ENCODE measurements at regions not wholly inside any gene's neighbourhood (a gene's known extent, or its start where the extent isn't known, plus 50 kb on each side); places are given as distances from the start of the nearest gene placed in this dataset.

DNA sequence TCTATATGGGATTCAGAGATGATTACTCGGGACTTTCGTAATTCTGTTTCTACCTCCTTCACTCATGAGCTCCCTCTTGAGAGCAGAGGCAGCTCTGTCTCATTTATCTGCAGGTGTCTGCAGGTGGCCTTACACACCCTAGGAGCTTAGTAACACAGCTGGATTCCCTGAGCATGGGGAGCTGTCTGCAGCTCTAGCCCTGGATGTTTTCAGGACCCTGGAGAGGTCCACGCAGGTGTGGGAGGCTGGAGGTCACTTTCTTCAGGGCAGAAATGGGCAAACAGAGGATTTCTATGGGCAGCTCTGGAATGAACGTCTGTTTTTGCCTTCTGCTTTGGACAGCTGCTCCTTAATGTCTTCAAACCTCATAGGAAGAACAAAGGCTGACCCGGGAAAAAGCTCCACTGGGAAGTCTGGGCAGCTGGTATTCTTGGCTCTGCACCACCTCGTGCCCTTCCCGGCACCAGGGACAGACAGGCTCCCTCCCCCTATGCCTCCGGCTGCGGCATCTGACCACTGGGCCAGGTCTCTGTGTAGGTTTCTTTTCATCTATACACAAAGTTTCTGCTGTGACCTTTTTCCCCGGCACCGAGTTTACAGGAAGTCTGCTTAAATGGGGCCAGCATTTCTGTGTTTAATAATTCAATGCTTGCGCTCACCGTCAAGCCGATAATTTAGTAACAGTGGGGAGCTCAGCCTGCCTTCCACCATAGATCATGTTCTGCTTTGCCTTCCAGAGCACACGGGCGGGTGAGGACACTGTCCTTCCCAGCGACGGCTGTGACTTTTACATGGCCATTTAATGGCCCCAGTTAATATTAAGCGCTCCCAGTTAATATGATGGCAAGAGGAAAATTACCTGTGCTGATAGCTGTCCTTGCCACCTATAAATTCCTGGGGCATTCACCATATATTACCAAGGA is 320.2 kb upstream of the SFSWAP start:
- TF ChIP-seq, protein P1, sequence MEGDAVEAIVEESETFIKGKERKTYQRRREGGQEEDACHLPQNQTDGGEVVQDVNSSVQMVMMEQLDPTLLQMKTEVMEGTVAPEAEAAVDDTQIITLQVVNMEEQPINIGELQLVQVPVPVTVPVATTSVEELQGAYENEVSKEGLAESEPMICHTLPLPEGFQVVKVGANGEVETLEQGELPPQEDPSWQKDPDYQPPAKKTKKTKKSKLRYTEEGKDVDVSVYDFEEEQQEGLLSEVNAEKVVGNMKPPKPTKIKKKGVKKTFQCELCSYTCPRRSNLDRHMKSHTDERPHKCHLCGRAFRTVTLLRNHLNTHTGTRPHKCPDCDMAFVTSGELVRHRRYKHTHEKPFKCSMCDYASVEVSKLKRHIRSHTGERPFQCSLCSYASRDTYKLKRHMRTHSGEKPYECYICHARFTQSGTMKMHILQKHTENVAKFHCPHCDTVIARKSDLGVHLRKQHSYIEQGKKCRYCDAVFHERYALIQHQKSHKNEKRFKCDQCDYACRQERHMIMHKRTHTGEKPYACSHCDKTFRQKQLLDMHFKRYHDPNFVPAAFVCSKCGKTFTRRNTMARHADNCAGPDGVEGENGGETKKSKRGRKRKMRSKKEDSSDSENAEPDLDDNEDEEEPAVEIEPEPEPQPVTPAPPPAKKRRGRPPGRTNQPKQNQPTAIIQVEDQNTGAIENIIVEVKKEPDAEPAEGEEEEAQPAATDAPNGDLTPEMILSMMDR (IDR thresholded peaks at IDR 0.05): no peak
- TF ChIP-seq POLR2A (IDR thresholded peaks at IDR 0.05) (no peak), POLR2AphosphoS5 (IDR thresholded peaks at IDR 0.05) (no peak), EP300 (IDR thresholded peaks at IDR 0.05) (no peak)
